WTC11 (cell line): ENCODE measurements at regions not wholly inside any gene's neighbourhood (a gene's known extent, or its start where the extent isn't known, plus 50 kb on each side); places are given as distances from the start of the nearest gene placed in this dataset.

ENCODE experiments used
- ATF2 ChIP-seq: sonication (generic); formaldehyde crosslinking; IDR thresholded peaks from 2 replicates; pipeline ENCODE4 v1.8.1; 2022; ENCODE audit warnings: low read depth, missing genetic modification reagents, borderline replicate concordance
- CREB1 ChIP-seq: sonication (generic); formaldehyde crosslinking; IDR thresholded peaks from 2 replicates; pipeline ENCODE4 v1.8.0; 2023; ENCODE audit warnings: mild to moderate bottlenecking, missing genetic modification reagents
- CTCF ChIP-seq: fragments of 200-600 bp; IDR thresholded peaks from 2 replicates; pipeline ENCODE4 v1.8.0; 2022; ENCODE audit warnings: antibody characterized with exemption
- E2F1 ChIP-seq: sonication (generic); formaldehyde crosslinking; IDR thresholded peaks from 2 replicates; pipeline ENCODE4 v1.8.0; 2022; ENCODE audit warnings: mild to moderate bottlenecking, missing genetic modification reagents
- GABPB1 ChIP-seq: sonication (generic); formaldehyde crosslinking; IDR thresholded peaks from 2 replicates; pipeline ENCODE4 v1.8.1; 2023; ENCODE audit warnings: mild to moderate bottlenecking, missing genetic modification reagents
- MLX ChIP-seq: sonication (generic); formaldehyde crosslinking; IDR thresholded peaks from 2 replicates; pipeline ENCODE4 v1.8.1; 2023; ENCODE audit warnings: mild to moderate bottlenecking, missing genetic modification reagents, moderate library complexity
- NR3C1 ChIP-seq: sonication (generic); formaldehyde crosslinking; conservative IDR thresholded peaks from 2 replicates; pipeline ENCODE4 v1.8.1; 2023; ENCODE audit warnings: low read depth, mild to moderate bottlenecking, missing genetic modification reagents

GRCh38 chr7:115216652-115217051 lies 294.8 kb downstream of the MDFIC start:
- TF ChIP-seq NR3C1 (CRISPR knock-in tag) (no peak), MLX (CRISPR knock-in tag) (no peak), ATF2 (CRISPR knock-in tag) (no peak), GABPB1 (CRISPR knock-in tag) (no peak), CTCF (no peak), CREB1 (no peak), E2F1 (CRISPR knock-in tag) (no peak)
